GM23338 (cell line): ENCODE measurements at regions not wholly inside any gene's neighbourhood (a gene's known extent, or its start where the extent isn't known, plus 50 kb on each side); places are given as distances from the start of the nearest gene placed in this dataset.

ENCODE experiments used
- ATAC-seq: fragments of 200-7000 bp; cut with Tn5 transposase; 3 replicates; pipeline ENCODE4 v1.9.1; 2020
- DNase-seq: peaks from one replicate; pipeline ENCODE4 v3.0.0-alpha.2; 2015; ENCODE audit warnings: low spot score
- H2AFZ ChIP-seq: fragments of 200-600 bp; sonication (generic); 2 replicates; pipeline ENCODE4 v1.8.0; 2016; ENCODE audit warnings: antibody characterized with exemption, mild to moderate bottlenecking, moderate library complexity
- H3F3A ChIP-seq: fragments of 200-600 bp; sonication (generic); replicated peaks from 2 replicates; pipeline ENCODE4 v1.8.0; 2017; ENCODE audit warnings: antibody characterized with exemption, mixed run types, low read depth
- H3K27ac ChIP-seq: fragments of 200-600 bp; sonication (generic); 2 replicates; pipeline ENCODE4 v1.6.1; 2016; ENCODE audit warnings: low read depth
- H3K27me3 ChIP-seq: fragments of 200-600 bp; sonication (generic); 2 replicates; pipeline ENCODE4 v1.8.0; 2016; ENCODE audit warnings: mild to moderate bottlenecking, mixed run types, moderate library complexity; ENCODE audit not compliant: insufficient read depth
- H3K36me3 ChIP-seq: fragments of 200-600 bp; sonication (generic); 2 replicates; pipeline ENCODE4 v1.8.0; 2016; ENCODE audit warnings: mild to moderate bottlenecking; ENCODE audit not compliant: insufficient read depth
- H3K4me1 ChIP-seq: fragments of 200-600 bp; sonication (generic); 2 replicates; pipeline ENCODE4 v1.8.0; 2016; ENCODE audit warnings: mild to moderate bottlenecking, moderate library complexity; ENCODE audit not compliant: insufficient read depth
- H3K4me2 ChIP-seq: fragments of 200-600 bp; sonication (generic); 2 replicates; pipeline ENCODE4 v1.7.1; 2017; ENCODE audit warnings: mixed run types
- H3K4me3 ChIP-seq: fragments of 200-600 bp; sonication (generic); 2 replicates; pipeline ENCODE4 v1.6.1; 2016; ENCODE audit warnings: mixed run types
- H3K79me2 ChIP-seq: fragments of 200-600 bp; sonication (generic); replicated peaks from 2 replicates; pipeline ENCODE4 v1.8.0; 2017; ENCODE audit warnings: mild to moderate bottlenecking; ENCODE audit not compliant: insufficient read depth
- H3K9me2 ChIP-seq: fragments of 200-600 bp; sonication (generic); 2 replicates; pipeline ENCODE4 v1.8.0; 2017; ENCODE audit not compliant: insufficient read depth
- H4K20me1 ChIP-seq: fragments of 200-600 bp; sonication (generic); replicated peaks from 2 replicates; pipeline ENCODE4 v1.8.0; 2017; ENCODE audit warnings: mild to moderate bottlenecking; ENCODE audit not compliant: insufficient read depth
- H3K27ac Mint-ChIP-seq: 2 replicates; pipeline ENCODE4 v1.8.0; 2020; ENCODE audit warnings: inconsistent platforms, mild to moderate bottlenecking, moderate library complexity, mixed read lengths
- H3K27me3 Mint-ChIP-seq: 3 replicates; pipeline ENCODE4 v1.8.0; 2022; ENCODE audit warnings: low read depth, mild to moderate bottlenecking, moderate library complexity, mixed read lengths, inconsistent platforms; ENCODE audit not compliant: insufficient read depth, poor library complexity
- H3K36me3 Mint-ChIP-seq: 3 replicates; pipeline ENCODE4 v1.8.0; 2021; ENCODE audit warnings: low read depth, mild to moderate bottlenecking, inconsistent platforms, moderate library complexity, mixed read lengths
- H3K4me1 Mint-ChIP-seq: 3 replicates; pipeline ENCODE4 v1.8.0; 2020; ENCODE audit warnings: mild to moderate bottlenecking, inconsistent platforms, mixed read lengths
- H3K4me3 Mint-ChIP-seq: 3 replicates; pipeline ENCODE4 v1.8.0; 2021; ENCODE audit warnings: moderate library complexity, mild to moderate bottlenecking, inconsistent platforms, mixed read lengths
- H3K9me3 Mint-ChIP-seq: 3 replicates; pipeline ENCODE4 v1.8.0; 2020; ENCODE audit warnings: moderate library complexity, mild to moderate bottlenecking, inconsistent platforms, mixed read lengths
- CREB1 ChIP-seq: fragments of 250-450 bp; sonication (Bioruptor Pico); IDR thresholded peaks from 2 replicates; pipeline ENCODE4 v1.5.0; 2020; ENCODE audit warnings: low read depth, mild to moderate bottlenecking, moderate library complexity
- ETS1 ChIP-seq: IDR thresholded peaks from 2 replicates; pipeline ENCODE4 v1.6.1; 2016; ENCODE audit warnings: antibody characterized with exemption
- EZH2phosphoT487 ChIP-seq: fragments of 200-600 bp; sonication (generic); IDR thresholded peaks from one replicate; pipeline ENCODE4 v1.8.1; 2018; ENCODE audit warnings: antibody characterized with exemption; ENCODE audit not compliant: unreplicated experiment
- NANOG ChIP-seq: IDR thresholded peaks from 2 replicates; pipeline ENCODE4 v1.6.1; 2016; ENCODE audit warnings: antibody characterized with exemption, borderline replicate concordance
- POLR2AphosphoS5 ChIP-seq: IDR thresholded peaks from 2 replicates; pipeline ENCODE4 v1.6.1; 2016; ENCODE audit warnings: antibody characterized with exemption, low read depth
- REST ChIP-seq: IDR thresholded peaks from one replicate; pipeline ENCODE4 v1.6.1; 2018; ENCODE audit warnings: antibody characterized with exemption; ENCODE audit not compliant: unreplicated experiment
- STAT1 ChIP-seq: IDR thresholded peaks from one replicate; pipeline ENCODE4 v1.6.1; 2016; ENCODE audit warnings: antibody characterized with exemption; ENCODE audit not compliant: unreplicated experiment
- ZNF114 ChIP-seq: fragments of 250-450 bp; sonication (Bioruptor Pico); IDR thresholded peaks from 2 replicates; pipeline ENCODE4 v1.5.0; 2020; ENCODE audit warnings: mild to moderate bottlenecking, moderate library complexity
- ZNF331 ChIP-seq: fragments of 250-450 bp; sonication (Bioruptor Pico); IDR thresholded peaks from 2 replicates; pipeline ENCODE4 v1.5.0; 2020; ENCODE audit warnings: low read depth, mild to moderate bottlenecking, moderate library complexity
- ZNF462 ChIP-seq: fragments of 250-450 bp; sonication (Bioruptor Pico); IDR thresholded peaks from 2 replicates; pipeline ENCODE4 v1.5.0; 2020; ENCODE audit warnings: mild to moderate bottlenecking, moderate library complexity

- no peak for TF ChIP-seq REST
- no peak for TF ChIP-seq ETS1
- TF ChIP-seq CREB1 = no peak
Observed at GRCh38 chr20:60636417-60636816, 615.6 kb upstream of the CDH4 start (continued).

GRCh38 chr20:60637801-60638200, 614.3 kb upstream of the CDH4 start:
- H3K4me2 ChIP-seq = no peak overlapping the region
- H2AFZ ChIP-seq = no peak overlapping the region
- H3K4me1 ChIP-seq = no peaks in the 10 kb centered on the region
- ATAC-seq (no peak), DNase-seq (no peak)
- no peaks in the 10 kb centered on the region for H3K4me1 Mint-ChIP-seq
- no peaks in the 10 kb centered on the region for H4K20me1 ChIP-seq
- no peaks in the 10 kb centered on the region for H3K9me2 ChIP-seq
- H3K27ac Mint-ChIP-seq = no peak overlapping the region
- no peak overlapping the region for H3K27ac ChIP-seq
- H3K36me3 Mint-ChIP-seq = 0 out of 3 replicates have a peak, but pooled peaks cover 3% of the 10 kb centered on the region
- H3K27me3 Mint-ChIP-seq = peaks cover 6% of the 10 kb centered on the region
- no peaks in the 10 kb centered on the region for H3F3A ChIP-seq
- H3K4me3 ChIP-seq = no peak overlapping the region
- H3K9me3 Mint-ChIP-seq = peaks cover 9% of the 10 kb centered on the region
- no peak for TF ChIP-seq ZNF331 (CRISPR knock-in tag)
- H3K27me3 ChIP-seq = no peaks in the 10 kb centered on the region
- no peaks in the 10 kb centered on the region for H3K79me2 ChIP-seq
- H3K4me3 Mint-ChIP-seq = no peak overlapping the region
- H3K36me3 ChIP-seq = no peaks in the 10 kb centered on the region

GRCh38 chr20:60638430-60639098, 613.5 kb upstream of the CDH4 start:
- no peaks in the 10 kb centered on the region for H3K9me2 ChIP-seq
- Mint-ChIP-seq H3K27me3 (peaks cover 8% of the 10 kb centered on the region), H3K36me3 (0 out of 3 replicates have a peak, but pooled peaks cover 3% of the 10 kb centered on the region), H3K27ac (no peak overlapping the region), H3K4me3 (no peak overlapping the region), H3K9me3 (peaks cover 12% of the 10 kb centered on the region), H3K4me1 (no peaks in the 10 kb centered on the region)
- no peaks in the 10 kb centered on the region for H3K36me3 ChIP-seq
- H3K4me2 ChIP-seq = no peak overlapping the region
- no peaks in the 10 kb centered on the region for H4K20me1 ChIP-seq
- H3K27me3 ChIP-seq = no peaks in the 10 kb centered on the region
- H3K79me2 ChIP-seq = no peaks in the 10 kb centered on the region
- no peaks in the 10 kb centered on the region for H3K4me1 ChIP-seq
- DNase-seq (no peak), ATAC-seq (no peak)
- no peaks in the 10 kb centered on the region for H3F3A ChIP-seq
- no peak overlapping the region for H2AFZ ChIP-seq
- H3K4me3 ChIP-seq = no peak overlapping the region
- no peak overlapping the region for H3K27ac ChIP-seq
- TF ChIP-seq ZNF462 (no peak), CREB1 (no peak), POLR2AphosphoS5 (no peak), NANOG (no peak), ZNF114 (CRISPR knock-in tag) (no peak), STAT1 (no peak), EZH2phosphoT487 (no peak)
